Loucy (cell line): ENCODE measurements at regions not wholly inside any gene's neighbourhood (a gene's known extent, or its start where the extent isn't known, plus 50 kb on each side); places are given as distances from the start of the nearest gene placed in this dataset.

Experiments used
- EZH2phosphoT487 ChIP-seq: fragments of 200-600 bp; IDR thresholded peaks from 2 replicates; pipeline ENCODE4 v1.6.1; 2018; ENCODE audit warnings: antibody characterized with exemption, mild to moderate bottlenecking, moderate library complexity, borderline replicate concordance
- TF ChIP-seq, protein P1 (sequence below): fragments of 200-600 bp; sonication (generic); conservative IDR thresholded peaks from 2 replicates; pipeline ENCODE4 v1.5.1; 2014; ENCODE audit warnings: mild to moderate bottlenecking, antibody characterized with exemption, low read length

DNA sequence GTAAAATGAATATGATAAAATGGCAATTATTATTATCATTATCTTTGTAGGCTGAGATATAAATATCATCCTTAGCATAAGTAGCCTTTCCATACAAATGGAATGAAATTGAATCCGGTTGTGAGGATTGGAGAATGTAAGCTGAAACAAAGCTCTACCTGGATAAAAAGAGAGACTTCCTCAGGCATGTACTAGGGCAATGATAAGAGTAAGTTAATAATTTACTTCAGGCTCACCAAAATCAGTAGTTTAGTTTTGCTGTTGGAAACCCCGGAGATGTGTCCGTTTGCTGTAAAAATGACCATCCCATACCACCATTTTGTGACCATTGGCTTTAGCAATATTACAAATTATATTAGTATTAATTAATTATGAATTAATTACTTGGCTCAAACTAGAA is 96.3 kb downstream of the C12orf75 start:
- TF ChIP-seq, protein P1, sequence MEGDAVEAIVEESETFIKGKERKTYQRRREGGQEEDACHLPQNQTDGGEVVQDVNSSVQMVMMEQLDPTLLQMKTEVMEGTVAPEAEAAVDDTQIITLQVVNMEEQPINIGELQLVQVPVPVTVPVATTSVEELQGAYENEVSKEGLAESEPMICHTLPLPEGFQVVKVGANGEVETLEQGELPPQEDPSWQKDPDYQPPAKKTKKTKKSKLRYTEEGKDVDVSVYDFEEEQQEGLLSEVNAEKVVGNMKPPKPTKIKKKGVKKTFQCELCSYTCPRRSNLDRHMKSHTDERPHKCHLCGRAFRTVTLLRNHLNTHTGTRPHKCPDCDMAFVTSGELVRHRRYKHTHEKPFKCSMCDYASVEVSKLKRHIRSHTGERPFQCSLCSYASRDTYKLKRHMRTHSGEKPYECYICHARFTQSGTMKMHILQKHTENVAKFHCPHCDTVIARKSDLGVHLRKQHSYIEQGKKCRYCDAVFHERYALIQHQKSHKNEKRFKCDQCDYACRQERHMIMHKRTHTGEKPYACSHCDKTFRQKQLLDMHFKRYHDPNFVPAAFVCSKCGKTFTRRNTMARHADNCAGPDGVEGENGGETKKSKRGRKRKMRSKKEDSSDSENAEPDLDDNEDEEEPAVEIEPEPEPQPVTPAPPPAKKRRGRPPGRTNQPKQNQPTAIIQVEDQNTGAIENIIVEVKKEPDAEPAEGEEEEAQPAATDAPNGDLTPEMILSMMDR = no peak
- TF ChIP-seq EZH2phosphoT487 = no peak
